ENCODE measurements at regions not wholly inside any gene's neighbourhood (a gene's known extent, or its start where the extent isn't known, plus 50 kb on each side); places are given as distances from the start of the nearest gene placed in this dataset.

DNA sequence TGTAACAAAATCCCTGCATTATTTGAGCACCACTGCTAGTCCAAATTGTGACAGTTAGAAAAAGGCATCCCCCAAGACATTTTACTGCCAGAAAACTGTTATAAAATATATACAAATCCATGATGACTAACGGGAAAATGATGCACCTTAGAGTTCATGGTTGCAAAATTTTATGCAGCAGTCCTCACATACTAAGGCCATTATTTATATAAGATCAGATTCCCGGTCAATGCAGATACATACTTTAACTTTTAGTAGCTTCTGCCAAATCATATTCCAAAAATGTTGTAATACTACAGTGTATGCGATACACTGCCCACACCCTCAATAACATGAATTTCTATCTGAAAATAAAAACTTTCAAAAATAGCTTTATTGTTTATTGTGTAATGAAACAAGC lies 239.9 kb upstream of the ZNF32 start:
- TF ChIP-seq EZH2phosphoT487 (IDR thresholded peaks at IDR 0.05; ENCODE audit: low read depth) = no peak
- TF ChIP-seq, protein P1, sequence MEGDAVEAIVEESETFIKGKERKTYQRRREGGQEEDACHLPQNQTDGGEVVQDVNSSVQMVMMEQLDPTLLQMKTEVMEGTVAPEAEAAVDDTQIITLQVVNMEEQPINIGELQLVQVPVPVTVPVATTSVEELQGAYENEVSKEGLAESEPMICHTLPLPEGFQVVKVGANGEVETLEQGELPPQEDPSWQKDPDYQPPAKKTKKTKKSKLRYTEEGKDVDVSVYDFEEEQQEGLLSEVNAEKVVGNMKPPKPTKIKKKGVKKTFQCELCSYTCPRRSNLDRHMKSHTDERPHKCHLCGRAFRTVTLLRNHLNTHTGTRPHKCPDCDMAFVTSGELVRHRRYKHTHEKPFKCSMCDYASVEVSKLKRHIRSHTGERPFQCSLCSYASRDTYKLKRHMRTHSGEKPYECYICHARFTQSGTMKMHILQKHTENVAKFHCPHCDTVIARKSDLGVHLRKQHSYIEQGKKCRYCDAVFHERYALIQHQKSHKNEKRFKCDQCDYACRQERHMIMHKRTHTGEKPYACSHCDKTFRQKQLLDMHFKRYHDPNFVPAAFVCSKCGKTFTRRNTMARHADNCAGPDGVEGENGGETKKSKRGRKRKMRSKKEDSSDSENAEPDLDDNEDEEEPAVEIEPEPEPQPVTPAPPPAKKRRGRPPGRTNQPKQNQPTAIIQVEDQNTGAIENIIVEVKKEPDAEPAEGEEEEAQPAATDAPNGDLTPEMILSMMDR (IDR thresholded peaks at IDR 0.05; ENCODE audit: low read depth, low read length) = no peak
- H3K4me1 ChIP-seq (ENCODE audit: low read length) = no peaks in the 10 kb centered on the region
- H3K9me3 ChIP-seq (ENCODE audit: insufficient read depth, low read length) = no peaks in the 10 kb centered on the region
- no peaks in the 10 kb centered on the region for H3K79me2 ChIP-seq (ENCODE audit: low read length)
- no peaks in the 10 kb centered on the region for H3K36me3 ChIP-seq (replicated peaks; ENCODE audit: low read depth, low read length)
- no peak overlapping the region for H3K9ac ChIP-seq (ENCODE audit: low read length)
- H2AFZ ChIP-seq (ENCODE audit: low read depth, low read length) = no peak overlapping the region
- H3K27ac ChIP-seq (ENCODE audit: low read length) = no peak overlapping the region
- no peak overlapping the region for H3K4me3 ChIP-seq (ENCODE audit: low read length)
- no peak overlapping the region for H3K4me2 ChIP-seq (ENCODE audit: low read length)
- H4K20me1 ChIP-seq (ENCODE audit: insufficient read depth, low read length) = no peaks in the 10 kb centered on the region
- no peaks in the 10 kb centered on the region for H3K27me3 ChIP-seq (ENCODE audit: low read depth, low read length)

DNA sequence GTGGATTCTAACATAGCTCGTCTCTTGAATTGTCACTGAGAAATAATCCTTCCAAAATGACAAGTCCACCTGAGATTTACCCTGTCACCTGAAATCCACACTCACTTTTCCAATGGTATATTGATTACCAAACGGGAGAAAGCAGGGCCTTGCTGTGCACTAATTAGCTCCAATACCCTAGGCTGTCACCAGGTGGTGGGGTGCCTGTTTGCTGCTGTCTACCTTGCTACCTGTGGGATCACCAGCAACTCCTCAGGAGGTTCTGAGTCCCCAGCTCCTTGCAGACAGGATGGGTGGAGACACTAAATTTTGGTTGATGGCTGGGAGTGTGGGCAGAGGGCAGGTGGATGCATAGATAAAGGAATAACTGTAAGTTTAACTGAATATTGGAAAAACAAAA lies 237.2 kb upstream of the ZNF32 start:
- Histone ChIP-seq H3K36me3 (replicated peaks; ENCODE audit: low read depth, low read length) (no peaks in the 10 kb centered on the region), H3K27ac (ENCODE audit: low read length) (no peak overlapping the region), H3K4me2 (ENCODE audit: low read length) (no peak overlapping the region), H3K27me3 (ENCODE audit: low read depth, low read length) (no peaks in the 10 kb centered on the region), H3K4me1 (ENCODE audit: low read length) (no peaks in the 10 kb centered on the region), H2AFZ (ENCODE audit: low read depth, low read length) (no peak overlapping the region), H3K9ac (ENCODE audit: low read length) (no peak overlapping the region), H3K79me2 (ENCODE audit: low read length) (no peaks in the 10 kb centered on the region), H3K9me3 (ENCODE audit: insufficient read depth, low read length) (no peaks in the 10 kb centered on the region), H3K4me3 (ENCODE audit: low read length) (no peak overlapping the region), H4K20me1 (ENCODE audit: insufficient read depth, low read length) (no peaks in the 10 kb centered on the region)
- no peak for TF ChIP-seq EZH2phosphoT487 (IDR thresholded peaks at IDR 0.05; ENCODE audit: low read depth)
- TF ChIP-seq, protein P1 (IDR thresholded peaks at IDR 0.05; ENCODE audit: low read depth, low read length) = peak; percentile 23; the same call in 1 of the 2 replicates

DNA sequence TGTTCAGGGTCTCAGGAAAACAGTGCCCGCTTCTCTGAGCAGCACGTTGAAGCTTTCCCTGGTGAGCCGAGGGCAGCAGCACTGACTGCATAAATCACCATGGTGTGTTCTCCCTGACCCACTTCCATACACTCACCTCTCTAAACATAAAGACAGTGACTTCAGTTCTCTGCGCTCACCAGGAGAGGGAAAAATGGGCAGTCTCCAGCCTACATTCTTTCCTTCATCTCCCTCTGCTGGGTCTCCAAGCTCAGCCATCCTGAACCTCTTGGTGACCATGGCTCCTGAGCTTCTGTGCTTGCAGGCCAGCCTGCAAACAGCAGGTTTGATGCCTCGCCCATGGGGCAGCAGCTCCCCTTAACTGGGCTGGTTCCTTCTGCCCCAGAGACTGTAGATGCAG lies 236.6 kb upstream of the ZNF32 start:
- TF ChIP-seq, protein P1 (IDR thresholded peaks at IDR 0.05; ENCODE audit: low read depth, low read length) = no peak
- no peak for TF ChIP-seq EZH2phosphoT487 (IDR thresholded peaks at IDR 0.05; ENCODE audit: low read depth)
- no peak overlapping the region for H3K27ac ChIP-seq (ENCODE audit: low read length)
- H4K20me1 ChIP-seq (ENCODE audit: insufficient read depth, low read length) = no peaks in the 10 kb centered on the region
- no peak overlapping the region for H2AFZ ChIP-seq (ENCODE audit: low read depth, low read length)
- no peaks in the 10 kb centered on the region for H3K9me3 ChIP-seq (ENCODE audit: insufficient read depth, low read length)
- no peak overlapping the region for H3K9ac ChIP-seq (ENCODE audit: low read length)
- no peaks in the 10 kb centered on the region for H3K79me2 ChIP-seq (ENCODE audit: low read length)
- no peak overlapping the region for H3K4me2 ChIP-seq (ENCODE audit: low read length)
- H3K4me1 ChIP-seq (ENCODE audit: low read length) = no peaks in the 10 kb centered on the region
- H3K36me3 ChIP-seq (replicated peaks; ENCODE audit: low read depth, low read length) = no peaks in the 10 kb centered on the region
- no peaks in the 10 kb centered on the region for H3K27me3 ChIP-seq (ENCODE audit: low read depth, low read length)
- no peak overlapping the region for H3K4me3 ChIP-seq (ENCODE audit: low read length)

DNA sequence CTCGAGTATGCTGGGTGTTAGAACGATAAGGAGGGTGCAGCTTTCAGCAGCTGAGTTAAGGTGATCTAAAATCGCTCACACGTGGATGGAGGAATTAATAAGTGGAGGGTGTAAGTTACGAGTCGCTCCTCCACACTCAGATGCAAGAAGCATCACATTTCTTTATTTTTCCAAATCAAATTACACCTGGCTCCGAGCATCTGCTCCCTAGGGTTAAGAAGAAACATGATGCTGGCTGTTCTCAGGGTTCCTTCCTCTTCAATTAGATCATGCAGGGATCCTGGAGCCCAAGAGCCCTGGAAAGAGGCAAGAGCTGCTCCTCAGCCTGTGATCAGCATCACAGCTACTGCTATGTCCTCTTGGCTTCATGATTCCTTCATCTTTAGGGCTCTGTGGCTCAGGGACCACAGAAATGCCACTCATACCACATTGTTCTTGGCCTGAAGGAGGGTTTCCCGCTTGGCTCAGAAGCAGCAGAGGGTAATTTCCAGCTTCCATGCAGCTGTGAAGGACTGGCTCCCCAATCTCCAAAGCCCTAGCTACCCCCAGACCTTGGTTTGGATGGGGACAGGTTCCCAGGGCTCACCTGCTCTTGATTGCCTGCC lies 235.9 kb upstream of the ZNF32 start:
- Histone ChIP-seq H3K79me2 (ENCODE audit: low read length) (no peaks in the 10 kb centered on the region), H3K36me3 (replicated peaks; ENCODE audit: low read depth, low read length) (no peaks in the 10 kb centered on the region), H3K27me3 (ENCODE audit: low read depth, low read length) (no peaks in the 10 kb centered on the region), H3K4me1 (ENCODE audit: low read length) (no peaks in the 10 kb centered on the region), H3K4me2 (ENCODE audit: low read length) (no peak overlapping the region), H3K9me3 (ENCODE audit: insufficient read depth, low read length) (no peaks in the 10 kb centered on the region), H4K20me1 (ENCODE audit: insufficient read depth, low read length) (no peaks in the 10 kb centered on the region), H3K9ac (ENCODE audit: low read length) (no peak overlapping the region), H2AFZ (ENCODE audit: low read depth, low read length) (no peak overlapping the region), H3K27ac (ENCODE audit: low read length) (no peak overlapping the region), H3K4me3 (ENCODE audit: low read length) (no peak overlapping the region)
- TF ChIP-seq EZH2phosphoT487 (IDR thresholded peaks at IDR 0.05; ENCODE audit: low read depth) = no peak
- TF ChIP-seq, protein P1 (IDR thresholded peaks at IDR 0.05; ENCODE audit: low read depth, low read length) = no peak
